ENCODE measurements at regions not wholly inside any gene's neighbourhood (a gene's known extent, or its start where the extent isn't known, plus 50 kb on each side); places are given as distances from the start of the nearest gene placed in this dataset.

- no peak for DNase-seq (ENCODE audit: low read depth in 1 of 2, low spot score in 1 of 2)
- Histone ChIP-seq H3K4me3 (replicated peaks; ENCODE audit: insufficient read depth, low read length) (no peak overlapping the region), H3K27ac (replicated peaks) (no peak overlapping the region), H3K27me3 (ENCODE audit: insufficient read depth, poor library complexity, severe bottlenecking) (no peaks in the 10 kb centered on the region)
- no peak for TF ChIP-seq REST (IDR thresholded peaks at IDR 0.05; ENCODE audit: insufficient replicate concordance, low read depth)
- no peak for TF ChIP-seq POLR2AphosphoS5 (IDR thresholded peaks at IDR 0.05; ENCODE audit: low read depth)
- TF ChIP-seq SPI1 (IDR thresholded peaks at IDR 0.05; ENCODE audit: borderline replicate concordance, low read depth): no peak
- no peak for TF ChIP-seq GABPA (IDR thresholded peaks at IDR 0.05; ENCODE audit: low read depth)
- no peak for TF ChIP-seq CTCF (IDR thresholded peaks at IDR 0.05; ENCODE audit: insufficient read depth, low read length)
These were observed 270.6 kb upstream of the GALNTL6 start for GRCh38 chr4:171542640-171543039.

GRCh38 chr4:171538601-171539100, 274.6 kb upstream of the GALNTL6 start:
- Histone ChIP-seq H3K27me3 (ENCODE audit: insufficient read depth, poor library complexity, severe bottlenecking) (no peaks in the 10 kb centered on the region), H3K4me3 (replicated peaks; ENCODE audit: insufficient read depth, low read length) (no peak overlapping the region), H3K27ac (replicated peaks) (no peak overlapping the region)
- DNase-seq (ENCODE audit: low read depth in 1 of 2, low spot score in 1 of 2): no peak
- TF ChIP-seq SPI1 (IDR thresholded peaks at IDR 0.05; ENCODE audit: borderline replicate concordance, low read depth): no peak
- no peak for TF ChIP-seq CTCF (IDR thresholded peaks at IDR 0.05; ENCODE audit: insufficient read depth, low read length)
- TF ChIP-seq GABPA (IDR thresholded peaks at IDR 0.05; ENCODE audit: low read depth): no peak
- no peak for TF ChIP-seq POLR2AphosphoS5 (IDR thresholded peaks at IDR 0.05; ENCODE audit: low read depth)

DNA sequence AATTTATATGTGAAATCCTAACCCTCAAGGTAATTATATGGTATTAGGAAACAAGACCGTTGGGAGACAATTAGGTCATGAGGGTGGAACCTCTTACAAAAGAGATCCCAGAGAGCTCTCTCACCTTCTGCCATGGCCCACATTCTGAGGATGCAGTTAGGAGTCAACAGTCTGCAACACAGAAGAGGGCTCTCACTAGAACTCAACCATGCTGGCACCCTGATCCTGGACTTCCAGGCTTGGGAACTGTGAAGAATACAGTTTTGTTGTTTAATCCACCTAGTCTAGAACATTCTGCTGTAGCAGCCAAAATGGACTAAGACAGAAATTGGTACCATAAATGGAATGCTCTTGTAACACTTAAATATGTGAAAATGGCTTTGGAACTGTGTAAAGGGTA, 278.8 kb upstream of the GALNTL6 start:
- TF ChIP-seq SPI1 (IDR thresholded peaks at IDR 0.05; ENCODE audit: borderline replicate concordance, low read depth) (no peak), POLR2AphosphoS5 (IDR thresholded peaks at IDR 0.05; ENCODE audit: low read depth) (no peak), REST (IDR thresholded peaks at IDR 0.05; ENCODE audit: insufficient replicate concordance, low read depth) (no peak), CTCF (IDR thresholded peaks at IDR 0.05; ENCODE audit: insufficient read depth, low read length) (no peak), GABPA (IDR thresholded peaks at IDR 0.05; ENCODE audit: low read depth) (no peak)
- no peak for DNase-seq (ENCODE audit: low read depth in 1 of 2, low spot score in 1 of 2)
- H3K27ac ChIP-seq (replicated peaks): no peak overlapping the region
- no peaks in the 10 kb centered on the region for H3K27me3 ChIP-seq (ENCODE audit: insufficient read depth, poor library complexity, severe bottlenecking)
- H3K4me3 ChIP-seq (replicated peaks; ENCODE audit: insufficient read depth, low read length): no peak overlapping the region

GRCh38 chr4:171532968-171533367, 280.2 kb upstream of the GALNTL6 start:
- DNase-seq (ENCODE audit: low read depth in 1 of 2, low spot score in 1 of 2): no peak
- TF ChIP-seq CTCF (IDR thresholded peaks at IDR 0.05; ENCODE audit: insufficient read depth, low read length) (no peak), SPI1 (IDR thresholded peaks at IDR 0.05; ENCODE audit: borderline replicate concordance, low read depth) (no peak), POLR2AphosphoS5 (IDR thresholded peaks at IDR 0.05; ENCODE audit: low read depth) (no peak), GABPA (IDR thresholded peaks at IDR 0.05; ENCODE audit: low read depth) (no peak), REST (IDR thresholded peaks at IDR 0.05; ENCODE audit: insufficient replicate concordance, low read depth) (no peak)
- H3K27me3 ChIP-seq (ENCODE audit: insufficient read depth, poor library complexity, severe bottlenecking): no peaks in the 10 kb centered on the region
- H3K4me3 ChIP-seq (replicated peaks; ENCODE audit: insufficient read depth, low read length): no peak overlapping the region
- H3K27ac ChIP-seq (replicated peaks): no peak overlapping the region

All from HL-60 (cell line).